ENCODE measurements at regions not wholly inside any gene's neighbourhood (a gene's known extent, or its start where the extent isn't known, plus 50 kb on each side); places are given as distances from the start of the nearest gene placed in this dataset.

- Histone ChIP-seq H3F3A (ENCODE audit: insufficient read depth, low read length, poor library complexity, severe bottlenecking) (no peaks in the 10 kb centered on the region), H3K36me3 (ENCODE audit: insufficient read depth, low read length) (no peaks in the 10 kb centered on the region), H3K9ac (ENCODE audit: low read length) (no peak overlapping the region), H3K9me3 (ENCODE audit: low read length) (no peaks in the 10 kb centered on the region), H3K9me2 (ENCODE audit: insufficient read depth, low read length) (no peaks in the 10 kb centered on the region), H3K4me3 (ENCODE audit: low read length) (no peak overlapping the region), H3K27ac (ENCODE audit: low read length) (no peak overlapping the region), H3K4me2 (ENCODE audit: low read length) (no peak overlapping the region), H3K79me2 (replicated peaks; ENCODE audit: insufficient read depth, low read length) (no peaks in the 10 kb centered on the region), H4K20me1 (ENCODE audit: insufficient read depth) (no peaks in the 10 kb centered on the region), H2AFZ (ENCODE audit: low read depth, low read length) (no peak overlapping the region), H3K27me3 (ENCODE audit: insufficient read depth, low read depth, low read length) (no peaks in the 10 kb centered on the region)
- TF ChIP-seq EP300 (conservative IDR thresholded peaks at IDR 0.05; ENCODE audit: poor library complexity, severe bottlenecking) (no peak), MXI1 (conservative IDR thresholded peaks at IDR 0.05; ENCODE audit: poor library complexity, severe bottlenecking) (no peak), RAD21 (conservative IDR thresholded peaks at IDR 0.05) (no peak), EZH2 (IDR thresholded peaks at IDR 0.05; ENCODE audit: borderline replicate concordance, insufficient read depth, low read length, poor library complexity, severe bottlenecking) (no peak), SMC3 (conservative IDR thresholded peaks at IDR 0.05; ENCODE audit: poor library complexity) (no peak)
Measured at GRCh38 chr13:59603646-59604045, 560.1 kb downstream of the DIAPH3 start.

- no peak overlapping the region for H3K4me2 ChIP-seq (ENCODE audit: low read length)
- H3K9ac ChIP-seq (ENCODE audit: low read length), result no peak overlapping the region
- no peak overlapping the region for H3K27ac ChIP-seq (ENCODE audit: low read length)
- H3K4me3 ChIP-seq (ENCODE audit: low read length), result no peak overlapping the region
- H4K20me1 ChIP-seq (ENCODE audit: insufficient read depth), result no peaks in the 10 kb centered on the region
- H3K79me2 ChIP-seq (replicated peaks; ENCODE audit: insufficient read depth, low read length), result no peaks in the 10 kb centered on the region
- H3K27me3 ChIP-seq (ENCODE audit: insufficient read depth, low read depth, low read length), result no peaks in the 10 kb centered on the region
- no peaks in the 10 kb centered on the region for H3K36me3 ChIP-seq (ENCODE audit: insufficient read depth, low read length)
- TF ChIP-seq EZH2 (IDR thresholded peaks at IDR 0.05; ENCODE audit: borderline replicate concordance, insufficient read depth, low read length, poor library complexity, severe bottlenecking), result no peak
- no peak for TF ChIP-seq RAD21 (conservative IDR thresholded peaks at IDR 0.05)
- no peak for TF ChIP-seq CTCF (IDR thresholded peaks at IDR 0.05; ENCODE audit: poor library complexity, severe bottlenecking)
- no peak for TF ChIP-seq EP300 (conservative IDR thresholded peaks at IDR 0.05; ENCODE audit: poor library complexity, severe bottlenecking)
- no peak for TF ChIP-seq SMC3 (conservative IDR thresholded peaks at IDR 0.05; ENCODE audit: poor library complexity)
- no peak for TF ChIP-seq REST (IDR thresholded peaks at IDR 0.05; ENCODE audit: borderline replicate concordance)
- TF ChIP-seq MXI1 (conservative IDR thresholded peaks at IDR 0.05; ENCODE audit: poor library complexity, severe bottlenecking), result no peak
- TF ChIP-seq TAF1 (IDR thresholded peaks at IDR 0.05; ENCODE audit: low read depth), result no peak
- no peak for TF ChIP-seq POLR2AphosphoS5 (IDR thresholded peaks at IDR 0.05)
- H3K9me2 ChIP-seq (ENCODE audit: insufficient read depth, low read length), result no peaks in the 10 kb centered on the region
- H3F3A ChIP-seq (ENCODE audit: insufficient read depth, low read length, poor library complexity, severe bottlenecking), result no peaks in the 10 kb centered on the region
- no peak overlapping the region for H2AFZ ChIP-seq (ENCODE audit: low read depth, low read length)
- H3K9me3 ChIP-seq (ENCODE audit: low read length), result no peaks in the 10 kb centered on the region
Measured at GRCh38 chr13:59607172-59607571, 556.6 kb downstream of the DIAPH3 start.
